ENCODE measurements at regions not wholly inside any gene's neighbourhood (a gene's known extent, or its start where the extent isn't known, plus 50 kb on each side); places are given as distances from the start of the nearest gene placed in this dataset.

- TF ChIP-seq SP1 (IDR thresholded peaks at IDR 0.05) (no peak), L3MBTL2 (conservative IDR thresholded peaks at IDR 0.05) (no peak), FOXA1 (IDR thresholded peaks at IDR 0.05) (no peak), HDGF (IDR thresholded peaks at IDR 0.05; ENCODE audit: borderline replicate concordance) (no peak), FOXM1 (IDR thresholded peaks at IDR 0.05; ENCODE audit: borderline replicate concordance) (no peak), CTBP1 (IDR thresholded peaks at IDR 0.05; ENCODE audit: borderline replicate concordance) (no peak), FOXK2 (IDR thresholded peaks at IDR 0.05) (no peak), TARDBP (IDR thresholded peaks at IDR 0.05) (no peak), ARNT (IDR thresholded peaks at IDR 0.05) (no peak), LEF1 (IDR thresholded peaks at IDR 0.05; ENCODE audit: borderline replicate concordance) (no peak)
Observed at GRCh38 chr1:5562331-5562730, 429.9 kb downstream of the NPHP4 start.

Measured in HEK293T (cell line).